Cardiac fibroblast (primary cell): ENCODE measurements at regions not wholly inside any gene's neighbourhood (a gene's known extent, or its start where the extent isn't known, plus 50 kb on each side); places are given as distances from the start of the nearest gene placed in this dataset.

Experiments
- DNase-seq, 2 donors: peaks; one replicate each; pipeline versions ENCODE4 v3.0.0 to v3.0.0-alpha.2; 2010; ENCODE audit warnings: low read depth in 2 of 2
- H3K4me3 ChIP-seq, 2 donors: replicated peaks in 1 of 2; 1 replicate in 1 of 2; 2 replicates in 1 of 2; pipeline ENCODE4 v1.5.1; 2011; ENCODE audit warnings: low read depth in 2 of 2, low read length in 2 of 2, mild to moderate bottlenecking in 2 of 2, moderate library complexity in 1 of 2
- TF ChIP-seq, protein P1 (sequence below): IDR thresholded peaks from one replicate; pipeline ENCODE4 v1.5.1; 2011; ENCODE audit warnings: low read depth, mild to moderate bottlenecking, low read length, inconsistent platforms

DNA sequence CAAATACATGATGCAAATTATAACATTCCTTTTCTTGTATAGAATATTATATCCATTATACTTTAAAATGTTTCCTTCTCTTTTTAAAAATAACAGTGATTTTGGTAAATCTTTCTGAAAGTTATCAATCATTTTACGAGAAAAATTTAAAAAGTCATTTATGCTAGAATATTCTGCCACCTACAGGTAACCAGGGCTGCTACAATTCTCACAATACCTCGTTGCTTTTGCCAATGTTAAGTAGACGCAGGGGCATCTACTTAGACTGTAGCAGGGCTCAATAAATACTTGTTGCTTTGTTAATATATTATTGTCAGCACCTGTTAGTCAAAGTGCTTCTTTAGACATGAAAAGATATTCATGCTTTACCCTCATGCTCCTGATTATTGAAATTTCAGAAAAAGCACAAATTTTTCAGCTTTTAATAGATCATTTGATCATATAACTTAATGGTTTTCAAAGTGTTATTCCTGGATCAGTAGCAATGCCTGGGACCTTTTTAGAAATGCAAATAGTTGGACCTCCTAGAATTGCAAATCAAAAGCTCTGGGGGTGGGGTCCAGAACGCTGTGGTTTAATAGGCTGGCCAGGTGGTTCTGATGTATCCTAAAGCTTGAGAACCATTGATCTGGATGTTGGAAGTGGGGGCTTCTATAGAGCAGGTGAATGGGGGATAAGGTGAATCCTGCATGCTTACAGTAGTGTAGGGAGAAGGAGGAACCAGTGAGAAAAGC is 223.6 kb upstream of the PDZRN3 start:
- no peak overlapping the region for H3K4me3 ChIP-seq
- TF ChIP-seq, protein P1, sequence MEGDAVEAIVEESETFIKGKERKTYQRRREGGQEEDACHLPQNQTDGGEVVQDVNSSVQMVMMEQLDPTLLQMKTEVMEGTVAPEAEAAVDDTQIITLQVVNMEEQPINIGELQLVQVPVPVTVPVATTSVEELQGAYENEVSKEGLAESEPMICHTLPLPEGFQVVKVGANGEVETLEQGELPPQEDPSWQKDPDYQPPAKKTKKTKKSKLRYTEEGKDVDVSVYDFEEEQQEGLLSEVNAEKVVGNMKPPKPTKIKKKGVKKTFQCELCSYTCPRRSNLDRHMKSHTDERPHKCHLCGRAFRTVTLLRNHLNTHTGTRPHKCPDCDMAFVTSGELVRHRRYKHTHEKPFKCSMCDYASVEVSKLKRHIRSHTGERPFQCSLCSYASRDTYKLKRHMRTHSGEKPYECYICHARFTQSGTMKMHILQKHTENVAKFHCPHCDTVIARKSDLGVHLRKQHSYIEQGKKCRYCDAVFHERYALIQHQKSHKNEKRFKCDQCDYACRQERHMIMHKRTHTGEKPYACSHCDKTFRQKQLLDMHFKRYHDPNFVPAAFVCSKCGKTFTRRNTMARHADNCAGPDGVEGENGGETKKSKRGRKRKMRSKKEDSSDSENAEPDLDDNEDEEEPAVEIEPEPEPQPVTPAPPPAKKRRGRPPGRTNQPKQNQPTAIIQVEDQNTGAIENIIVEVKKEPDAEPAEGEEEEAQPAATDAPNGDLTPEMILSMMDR: peak; percentile 75
- DNase-seq: peak; percentile 63 to 65

DNA sequence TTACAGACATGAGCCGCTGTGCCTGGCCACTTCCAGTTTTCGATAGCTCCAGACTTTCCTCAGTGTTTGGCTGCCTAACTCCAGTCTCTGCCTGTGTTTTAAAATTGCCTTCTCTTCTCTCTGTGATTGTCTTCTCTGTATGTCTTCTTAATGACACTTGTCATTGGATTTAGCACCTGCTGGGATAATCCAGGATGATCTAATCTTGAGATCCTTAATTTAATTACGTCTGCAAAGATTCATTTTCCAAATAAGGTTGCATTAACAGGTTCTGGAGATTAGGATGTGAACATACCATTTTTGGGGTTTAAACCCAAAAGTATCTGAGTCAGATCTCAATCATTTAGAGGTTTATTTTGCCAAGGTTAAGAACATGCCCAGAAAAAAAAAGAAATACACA is 222.2 kb upstream of the PDZRN3 start:
- DNase-seq: no peak
- H3K4me3 ChIP-seq: no peak overlapping the region
- TF ChIP-seq, protein P1: no peak

DNA sequence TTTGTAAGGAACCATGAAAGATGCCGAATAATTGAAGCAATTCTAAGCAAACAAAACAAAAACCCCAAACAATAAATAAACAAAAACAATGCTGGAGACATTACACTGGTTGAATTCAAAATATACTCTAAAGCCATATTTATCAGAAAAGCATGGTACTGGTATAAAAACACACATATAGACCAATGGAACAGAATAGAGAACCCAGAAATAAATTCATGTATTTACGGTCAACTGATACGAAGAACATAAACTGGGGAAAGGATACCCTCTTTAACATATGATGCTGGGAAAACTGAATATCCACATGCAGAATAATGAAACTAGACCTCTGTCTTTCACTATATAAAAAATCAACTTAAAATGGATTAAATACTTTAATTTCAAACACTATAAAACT is 214.3 kb upstream of the PDZRN3 start:
- no peak overlapping the region for H3K4me3 ChIP-seq
- DNase-seq: no peak
- TF ChIP-seq, protein P1: no peak

DNA sequence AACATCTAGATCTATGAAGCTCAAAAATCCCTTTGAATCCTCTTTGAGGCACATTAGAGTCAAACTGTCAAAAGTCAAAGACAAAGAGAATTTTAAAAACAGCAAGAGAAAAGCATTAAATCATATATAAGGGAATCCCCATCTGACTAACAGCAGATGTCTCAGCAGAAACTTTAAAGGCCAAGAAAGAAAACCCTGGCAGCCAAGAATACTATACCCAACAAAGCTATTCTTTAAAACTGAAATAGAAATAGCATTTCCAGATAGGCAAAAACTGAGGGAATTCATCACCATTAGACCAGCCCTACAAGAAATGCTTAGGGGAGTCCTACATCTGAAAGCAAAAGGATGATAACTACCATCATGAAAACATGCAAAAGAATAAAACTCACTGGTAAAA is 211.2 kb upstream of the PDZRN3 start:
- no peak for DNase-seq
- TF ChIP-seq, protein P1: no peak
- no peak overlapping the region for H3K4me3 ChIP-seq

DNA sequence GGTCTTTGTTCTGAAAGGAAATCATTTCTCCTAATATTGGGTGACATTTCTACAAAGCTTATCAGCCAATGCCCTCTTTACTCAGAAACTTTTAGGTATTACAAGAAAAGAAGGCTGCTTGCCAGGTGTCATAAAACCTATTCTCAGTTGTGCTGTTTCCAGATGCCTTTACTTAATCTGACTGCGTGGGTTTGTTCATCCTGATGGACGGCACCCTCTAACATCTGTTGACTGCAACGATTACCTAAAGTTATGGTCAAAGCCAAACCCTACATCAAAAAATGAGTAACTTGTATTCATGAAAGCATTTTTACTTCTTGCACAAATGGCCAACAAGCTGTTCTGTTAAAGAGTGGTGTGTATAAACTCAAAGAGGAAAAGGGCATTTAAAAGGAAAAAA is 207.7 kb upstream of the PDZRN3 start:
- TF ChIP-seq, protein P1: no peak
- DNase-seq: no peak
- H3K4me3 ChIP-seq: no peak overlapping the region

DNA sequence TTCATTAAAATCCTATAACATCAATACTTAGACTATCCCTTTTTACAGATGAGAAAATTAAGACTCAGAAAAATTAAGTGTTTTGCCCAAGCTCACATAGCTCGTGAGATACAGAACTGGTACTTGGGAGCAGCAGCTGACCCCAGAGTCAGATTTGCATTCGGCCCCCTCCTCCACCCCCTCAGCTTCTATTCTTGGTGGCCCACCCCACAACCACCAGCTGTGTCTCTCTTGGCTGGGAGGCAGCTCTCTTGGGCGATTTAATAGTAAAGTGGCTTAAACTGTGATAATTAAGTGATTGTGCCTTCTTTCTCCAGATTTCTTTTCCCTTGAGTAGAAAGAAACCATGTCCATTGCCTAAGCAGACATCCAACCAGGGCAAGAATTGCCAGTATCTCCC is 203.6 kb upstream of the PDZRN3 start:
- DNase-seq: no peak
- TF ChIP-seq, protein P1: no peak
- H3K4me3 ChIP-seq: no peak overlapping the region
